Left ventricle myocardium inferior (tissue), 1 donor: ENCODE measurements at regions not wholly inside any gene's neighbourhood (a gene's known extent, or its start where the extent isn't known, plus 50 kb on each side); places are given as distances from the start of the nearest gene placed in this dataset.

ENCODE experiments used
- DNase-seq: peaks from one replicate; pipeline ENCODE4 v3.0.0-alpha.2; 2020
- H3K27ac ChIP-seq: fragments of 200-600 bp; replicated peaks from 2 replicates; pipeline ENCODE4 v1.8.0; 2021
- H3K27me3 ChIP-seq: fragments of 200-600 bp; 2 replicates; pipeline ENCODE4 v1.8.0; 2021; ENCODE audit warnings: low read depth
- H3K36me3 ChIP-seq: fragments of 200-600 bp; 2 replicates; pipeline ENCODE4 v1.8.0; 2021
- H3K4me1 ChIP-seq: fragments of 200-600 bp; 2 replicates; pipeline ENCODE4 v1.8.0; 2021
- H3K4me3 ChIP-seq: fragments of 200-600 bp; 2 replicates; pipeline ENCODE4 v1.8.0; 2021; ENCODE audit warnings: mild to moderate bottlenecking, moderate library complexity
- H3K9me3 ChIP-seq: fragments of 200-600 bp; replicated peaks from 2 replicates; pipeline ENCODE4 v1.8.0; 2021
- CTCF ChIP-seq: fragments of 200-600 bp; IDR thresholded peaks from 2 replicates; pipeline ENCODE4 v1.8.0; 2021; ENCODE audit warnings: antibody characterized with exemption, mild to moderate bottlenecking, borderline replicate concordance
- intact Hi-C: fragments of 100-400 bp; cut with micrococcal nuclease; formaldehyde crosslinking; loops from one replicate; pipeline ENCODE4 v1.11.0; 2022
- donor health status: DM: no; HTN: yes; CAD: no; lungs with severe emphysema.

GRCh38 chr3:148204131-148204530, 493.6 kb upstream of the AGTR1 start:
- no peaks in the 10 kb centered on the region for H3K4me1 ChIP-seq

GRCh38 chr3:148205977-148206376, 491.7 kb upstream of the AGTR1 start:
- intact Hi-C loops = no loop called here
- no peak for TF ChIP-seq CTCF
- Histone ChIP-seq H3K27me3 (no peaks in the 10 kb centered on the region), H3K9me3 (no peaks in the 10 kb centered on the region), H3K4me3 (no peak overlapping the region), H3K36me3 (no peaks in the 10 kb centered on the region), H3K27ac (no peak overlapping the region), H3K4me1 (no peaks in the 10 kb centered on the region)
- no peak for DNase-seq

More at GRCh38 chr3:148204131-148204530, 493.6 kb upstream of the AGTR1 start:
- no peaks in the 10 kb centered on the region for H3K36me3 ChIP-seq
- no peak overlapping the region for H3K4me3 ChIP-seq
- H3K27ac ChIP-seq = no peak overlapping the region
- H3K27me3 ChIP-seq = no peaks in the 10 kb centered on the region
- DNase-seq = no peak
- no peaks in the 10 kb centered on the region for H3K9me3 ChIP-seq
- no peak for TF ChIP-seq CTCF
- intact Hi-C loops = no loop called here

- TF ChIP-seq CTCF = no peak
- H3K27me3 ChIP-seq = no peaks in the 10 kb centered on the region
- DNase-seq = no peak
- no peak overlapping the region for H3K27ac ChIP-seq
- H3K9me3 ChIP-seq = no peaks in the 10 kb centered on the region
- no peak overlapping the region for H3K4me3 ChIP-seq
- intact Hi-C loops = no loop called here
- H3K36me3 ChIP-seq = no peaks in the 10 kb centered on the region
- H3K4me1 ChIP-seq = no peaks in the 10 kb centered on the region
Observed at GRCh38 chr3:148206446-148206845, 491.3 kb upstream of the AGTR1 start.

GRCh38 chr3:148208975-148209374, 488.7 kb upstream of the AGTR1 start:
- Histone ChIP-seq H3K9me3 (no peaks in the 10 kb centered on the region), H3K27me3 (no peaks in the 10 kb centered on the region), H3K4me1 (no peaks in the 10 kb centered on the region), H3K27ac (no peak overlapping the region), H3K36me3 (no peaks in the 10 kb centered on the region), H3K4me3 (no peak overlapping the region)
- no peak for TF ChIP-seq CTCF
- intact Hi-C loops = no loop called here
- DNase-seq = no peak

GRCh38 chr3:148211725-148212124, 486.0 kb upstream of the AGTR1 start:
- no peak overlapping the region for H3K27ac ChIP-seq
- intact Hi-C loops = no loop called here
- no peak for TF ChIP-seq CTCF

GRCh38 chr3:148214705-148215104, 483.0 kb upstream of the AGTR1 start:
- intact Hi-C loops = no loop called here
- DNase-seq = no peak
- H3K27me3 ChIP-seq = no peaks in the 10 kb centered on the region

More at GRCh38 chr3:148211725-148212124, 486.0 kb upstream of the AGTR1 start:
- Histone ChIP-seq H3K9me3 (no peaks in the 10 kb centered on the region), H3K4me3 (no peak overlapping the region), H3K4me1 (no peaks in the 10 kb centered on the region), H3K36me3 (no peaks in the 10 kb centered on the region), H3K27me3 (no peaks in the 10 kb centered on the region)
- no peak for DNase-seq

More at GRCh38 chr3:148214705-148215104, 483.0 kb upstream of the AGTR1 start:
- TF ChIP-seq CTCF = no peak
- no peaks in the 10 kb centered on the region for H3K9me3 ChIP-seq
- H3K27ac ChIP-seq = no peak overlapping the region
- no peak overlapping the region for H3K4me3 ChIP-seq
- no peaks in the 10 kb centered on the region for H3K4me1 ChIP-seq
- no peaks in the 10 kb centered on the region for H3K36me3 ChIP-seq
